Liver (tissue), 8 donors: ENCODE measurements at regions not wholly inside any gene's neighbourhood (a gene's known extent, or its start where the extent isn't known, plus 50 kb on each side); places are given as distances from the start of the nearest gene placed in this dataset.

Experiments used
- DNase-seq: peaks from one replicate; pipeline ENCODE4 v3.0.0-alpha.2; 2017; ENCODE audit warnings: low spot score
- H3K27ac ChIP-seq, 2 donors: one replicate each; pipeline ENCODE4 v1.7.0; 2013; ENCODE audit warnings: inconsistent platforms in 2 of 2, low read length in 2 of 2, control low read depth in 1 of 2, low read depth in 1 of 2, mild to moderate bottlenecking in 1 of 2
- H3K27me3 ChIP-seq, 4 donors: one replicate each; pipeline versions ENCODE4 v1.6.1 to v1.7.0; 2013; ENCODE audit warnings: low read length in 3 of 4, inconsistent platforms in 1 of 4, mild to moderate bottlenecking in 1 of 4, moderate library complexity in 1 of 4; ENCODE audit not compliant: control insufficient read depth in 4 of 4, insufficient read depth in 4 of 4
- H3K36me3 ChIP-seq, 4 donors: one replicate each; pipeline versions ENCODE4 v1.6.1 to v1.7.0; 2013; ENCODE audit warnings: low read length in 3 of 4, mild to moderate bottlenecking in 3 of 4, low read depth in 1 of 4, moderate library complexity in 1 of 4; ENCODE audit not compliant: control insufficient read depth in 4 of 4, insufficient read depth in 3 of 4
- H3K4me1 ChIP-seq, 4 donors: one replicate each; pipeline versions ENCODE4 v1.6.1 to v1.7.0; 2013; ENCODE audit warnings: low read length in 3 of 4, mild to moderate bottlenecking in 3 of 4, moderate library complexity in 1 of 4; ENCODE audit not compliant: control insufficient read depth in 4 of 4, insufficient read depth in 4 of 4
- H3K4me3 ChIP-seq, 3 donors: one replicate each; pipeline versions ENCODE4 v1.6.1 to v1.7.0; 2013; ENCODE audit warnings: low read length in 3 of 3, control low read depth in 1 of 3, low read depth in 1 of 3, mild to moderate bottlenecking in 1 of 3
- H3K9ac ChIP-seq, 2 donors: one replicate each; pipeline ENCODE4 v1.7.0; 2013; ENCODE audit warnings: low read length in 2 of 2, mild to moderate bottlenecking in 2 of 2, moderate library complexity in 2 of 2, control low read depth in 1 of 2, low read depth in 1 of 2
- H3K9me3 ChIP-seq, 4 donors: one replicate each; pipeline versions ENCODE4 v1.6.1 to v1.7.0; 2013; ENCODE audit warnings: low read length in 3 of 4; ENCODE audit not compliant: control insufficient read depth in 4 of 4
- ATF3 ChIP-seq: IDR thresholded peaks from 2 replicates; pipeline ENCODE4 v1.6.1; 2016; ENCODE audit warnings: antibody characterized with exemption
- CTCF ChIP-seq: fragments of 150-350 bp; IDR thresholded peaks from 2 replicates; pipeline ENCODE4 v1.5.1; 2017; ENCODE audit warnings: improper control_type of control experiment, low read depth, low read length; ENCODE audit not compliant: missing input control
- EGR1 ChIP-seq, 2 donors: IDR thresholded peaks; 2 replicates each; pipeline ENCODE4 v1.6.1; 2016 to 2018; ENCODE audit warnings: antibody characterized with exemption in 2 of 2, low read depth in 2 of 2
- FOXA1 ChIP-seq: IDR thresholded peaks from 2 replicates; pipeline ENCODE4 v1.6.1; 2016; ENCODE audit warnings: antibody characterized with exemption
- FOXA2 ChIP-seq: IDR thresholded peaks from 2 replicates; pipeline ENCODE4 v1.6.1; 2016; ENCODE audit warnings: antibody characterized with exemption
- HNF4A ChIP-seq, 2 donors: conservative IDR thresholded peaks; 2 replicates each; pipeline ENCODE4 v1.6.1; 2016; ENCODE audit warnings: antibody characterized with exemption in 2 of 2, mild to moderate bottlenecking in 2 of 2
- JUND ChIP-seq, 2 donors: IDR thresholded peaks; 2 replicates each; pipeline ENCODE4 v1.6.1; 2016; ENCODE audit warnings: antibody characterized with exemption in 2 of 2
- RAD21 ChIP-seq, 2 donors: IDR thresholded peaks; 2 replicates each; pipeline ENCODE4 v1.6.1; 2016; ENCODE audit warnings: antibody characterized with exemption in 2 of 2, mild to moderate bottlenecking in 2 of 2
- REST ChIP-seq: IDR thresholded peaks from 2 replicates; pipeline ENCODE4 v1.6.1; 2016; ENCODE audit warnings: antibody characterized with exemption, mild to moderate bottlenecking
- RXRA ChIP-seq, 2 donors: IDR thresholded peaks; 2 replicates each; pipeline ENCODE4 v1.6.1; 2017 to 2018; ENCODE audit warnings: antibody characterized with exemption in 2 of 2, mild to moderate bottlenecking in 1 of 2
- SP1 ChIP-seq: IDR thresholded peaks from 2 replicates; pipeline ENCODE4 v1.6.1; 2018; ENCODE audit warnings: antibody characterized with exemption, mild to moderate bottlenecking
- TAF1 ChIP-seq: conservative IDR thresholded peaks from 2 replicates; pipeline ENCODE4 v1.6.1; 2016; ENCODE audit warnings: antibody characterized with exemption, mild to moderate bottlenecking
- YY1 ChIP-seq: IDR thresholded peaks from 2 replicates; pipeline ENCODE4 v1.6.1; 2016; ENCODE audit warnings: antibody characterized with exemption, mild to moderate bottlenecking
- WGBS: extraction: QIAGEN DNeasy Blood & Tissue Kit; methylation state at CpG from one replicate; pipeline ENCODE4 v1.1.7; 2013; 5-methylcytosine and 5-hydroxymethylcytosine counted together
- TF ChIP-seq, protein P1 (sequence below): IDR thresholded peaks from 2 replicates; pipeline ENCODE4 v1.6.1; 2016; ENCODE audit warnings: antibody characterized with exemption
- TF ChIP-seq, protein P2 (sequence below): IDR thresholded peaks from 2 replicates; pipeline ENCODE4 v1.6.1; 2016; ENCODE audit warnings: antibody characterized with exemption
- donor health status: healthy.
- donor health status: healthy.
- donor health status: healthy.
- donor health status: healthy.
- donor health status: healthy.

GRCh38 chr21:34311561-34312330 is 52.1 kb upstream of the KCNE2 start:
- WGBS: 94% methylated on average over 12 of the region's 12 CpGs
- H3K4me3 ChIP-seq: no peak overlapping the region
- no peak overlapping the region for H3K9ac ChIP-seq
- no peak for DNase-seq
- H3K27ac ChIP-seq: no peak overlapping the region
- H3K36me3 ChIP-seq: no peaks in the 10 kb centered on the region
- H3K9me3 ChIP-seq: no peaks in the 10 kb centered on the region
- H3K27me3 ChIP-seq: no peaks in the 10 kb centered on the region
- no peak for TF ChIP-seq CTCF
- no peak for TF ChIP-seq REST
- TF ChIP-seq FOXA2: no peak
- TF ChIP-seq, protein P1, sequence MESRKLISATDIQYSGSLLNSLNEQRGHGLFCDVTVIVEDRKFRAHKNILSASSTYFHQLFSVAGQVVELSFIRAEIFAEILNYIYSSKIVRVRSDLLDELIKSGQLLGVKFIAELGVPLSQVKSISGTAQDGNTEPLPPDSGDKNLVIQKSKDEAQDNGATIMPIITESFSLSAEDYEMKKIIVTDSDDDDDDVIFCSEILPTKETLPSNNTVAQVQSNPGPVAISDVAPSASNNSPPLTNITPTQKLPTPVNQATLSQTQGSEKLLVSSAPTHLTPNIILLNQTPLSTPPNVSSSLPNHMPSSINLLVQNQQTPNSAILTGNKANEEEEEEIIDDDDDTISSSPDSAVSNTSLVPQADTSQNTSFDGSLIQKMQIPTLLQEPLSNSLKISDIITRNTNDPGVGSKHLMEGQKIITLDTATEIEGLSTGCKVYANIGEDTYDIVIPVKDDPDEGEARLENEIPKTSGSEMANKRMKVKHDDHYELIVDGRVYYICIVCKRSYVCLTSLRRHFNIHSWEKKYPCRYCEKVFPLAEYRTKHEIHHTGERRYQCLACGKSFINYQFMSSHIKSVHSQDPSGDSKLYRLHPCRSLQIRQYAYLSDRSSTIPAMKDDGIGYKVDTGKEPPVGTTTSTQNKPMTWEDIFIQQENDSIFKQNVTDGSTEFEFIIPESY: no peak
- TF ChIP-seq SP1: no peak
- TF ChIP-seq YY1: no peak
- no peaks in the 10 kb centered on the region for H3K4me1 ChIP-seq

DNA sequence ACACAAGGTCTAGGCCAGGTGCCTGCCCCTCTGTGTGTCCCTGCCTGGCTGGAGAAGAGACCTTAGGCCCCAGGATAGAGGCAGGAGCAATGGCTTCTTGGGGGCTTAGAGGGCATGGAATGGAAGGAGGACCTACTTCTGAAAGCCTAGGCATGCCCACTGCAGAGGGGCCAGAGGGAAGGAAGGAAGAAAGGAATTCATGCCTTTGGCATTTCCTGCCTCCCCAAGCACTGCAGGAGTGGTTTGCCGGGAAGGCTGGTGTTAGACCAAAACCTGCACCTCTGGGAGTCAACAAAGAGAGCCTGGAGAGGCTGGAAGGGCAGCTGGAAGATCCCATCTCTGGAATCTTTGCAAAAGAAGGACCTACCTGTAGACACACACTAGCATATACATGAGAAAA is 50.7 kb upstream of the KCNE2 start:
- no peak overlapping the region for H3K27ac ChIP-seq
- no peak for TF ChIP-seq REST
- TF ChIP-seq SP1: no peak
- TF ChIP-seq RAD21 (IDR thresholded peaks at IDR 0.05): no peak
- TF ChIP-seq CTCF: no peak
- no peak for TF ChIP-seq RXRA (IDR thresholded peaks at IDR 0.05)
- TF ChIP-seq, protein P2, sequence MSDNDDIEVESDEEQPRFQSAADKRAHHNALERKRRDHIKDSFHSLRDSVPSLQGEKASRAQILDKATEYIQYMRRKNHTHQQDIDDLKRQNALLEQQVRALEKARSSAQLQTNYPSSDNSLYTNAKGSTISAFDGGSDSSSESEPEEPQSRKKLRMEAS: no peak
- no peak for TF ChIP-seq YY1
- no peak for TF ChIP-seq JUND (IDR thresholded peaks at IDR 0.05)
- TF ChIP-seq FOXA2: no peak
- no peak for TF ChIP-seq EGR1 (IDR thresholded peaks at IDR 0.05; ENCODE audit: low read depth in 2 of 2)
- TF ChIP-seq HNF4A (conservative IDR thresholded peaks at IDR 0.05): no peak
- TF ChIP-seq ATF3: no peak
- no peak for TF ChIP-seq FOXA1
- TF ChIP-seq TAF1: no peak
- WGBS: 62% methylated on average over 1 of the region's 1 CpG
- no peak overlapping the region for H3K9ac ChIP-seq
- H3K36me3 ChIP-seq: no peaks in the 10 kb centered on the region
- no peak for DNase-seq
- no peaks in the 10 kb centered on the region for H3K9me3 ChIP-seq
- H3K4me1 ChIP-seq: no peaks in the 10 kb centered on the region
- H3K4me3 ChIP-seq: no peak overlapping the region
- no peaks in the 10 kb centered on the region for H3K27me3 ChIP-seq
